Progenitor cell of endocrine pancreas (in vitro differentiated cells): ENCODE measurements at regions not wholly inside any gene's neighbourhood (a gene's known extent, or its start where the extent isn't known, plus 50 kb on each side); places are given as distances from the start of the nearest gene placed in this dataset.

ENCODE experiments used
- DNase-seq: peaks from one replicate; pipeline ENCODE4 v3.0.0; 2021; ENCODE audit warnings: low spot score; ENCODE audit not compliant: unreplicated experiment
- H3K27ac Mint-ChIP-seq: 2 replicates; pipeline ENCODE4 v1.8.0; 2021; ENCODE audit warnings: mild to moderate bottlenecking, moderate library complexity, mixed read lengths
- H3K27me3 Mint-ChIP-seq: 2 replicates; pipeline ENCODE4 v1.8.0; 2021; ENCODE audit warnings: mixed read lengths
- H3K36me3 Mint-ChIP-seq: 2 replicates; pipeline ENCODE4 v1.8.0; 2022; ENCODE audit warnings: mixed read lengths; ENCODE audit not compliant: insufficient read depth
- H3K4me1 Mint-ChIP-seq: 2 replicates; pipeline ENCODE4 v1.8.0; 2021; ENCODE audit warnings: low read depth, mixed read lengths
- H3K4me3 Mint-ChIP-seq: 2 replicates; pipeline ENCODE4 v1.8.0; 2021; ENCODE audit warnings: low read depth, mild to moderate bottlenecking, moderate library complexity, mixed read lengths
- H3K9me3 Mint-ChIP-seq: 2 replicates; pipeline ENCODE4 v1.8.0; 2021; ENCODE audit warnings: low read depth, mixed read lengths
- TF ChIP-seq, protein P1 (sequence below): fragments of 200-600 bp; sonication (generic); IDR thresholded peaks from one replicate; pipeline ENCODE4 v1.5.0; 2021; ENCODE audit warnings: antibody characterized with exemption, mild to moderate bottlenecking; ENCODE audit not compliant: unreplicated experiment

DNA sequence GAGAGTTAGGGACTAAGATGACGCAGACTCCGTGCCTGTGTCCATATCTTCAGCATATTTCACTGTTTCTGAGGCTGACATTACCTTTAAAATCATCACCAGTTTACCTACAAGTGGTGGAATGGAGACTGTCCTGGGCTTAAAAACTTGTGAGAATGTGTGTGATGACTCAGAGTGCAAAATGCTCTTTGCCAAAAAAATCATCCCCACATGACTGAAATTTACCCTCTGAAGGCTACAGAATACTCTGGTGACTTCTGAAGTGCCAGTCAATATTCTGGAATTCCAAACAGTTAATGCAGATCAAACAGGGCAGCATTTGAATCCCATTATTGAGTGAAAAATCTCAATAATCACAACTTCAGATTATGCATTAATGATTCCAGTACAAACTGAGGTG is 901.4 kb downstream of the EFNB2 start:
- no peak overlapping the region for H3K4me3 Mint-ChIP-seq
- no peak for DNase-seq
- H3K27me3 Mint-ChIP-seq: peaks cover 5% of the 10 kb centered on the region
- H3K36me3 Mint-ChIP-seq: no peaks in the 10 kb centered on the region
- H3K4me1 Mint-ChIP-seq: no peaks in the 10 kb centered on the region
- no peaks in the 10 kb centered on the region for H3K9me3 Mint-ChIP-seq
- no peak overlapping the region for H3K27ac Mint-ChIP-seq
- TF ChIP-seq, protein P1, sequence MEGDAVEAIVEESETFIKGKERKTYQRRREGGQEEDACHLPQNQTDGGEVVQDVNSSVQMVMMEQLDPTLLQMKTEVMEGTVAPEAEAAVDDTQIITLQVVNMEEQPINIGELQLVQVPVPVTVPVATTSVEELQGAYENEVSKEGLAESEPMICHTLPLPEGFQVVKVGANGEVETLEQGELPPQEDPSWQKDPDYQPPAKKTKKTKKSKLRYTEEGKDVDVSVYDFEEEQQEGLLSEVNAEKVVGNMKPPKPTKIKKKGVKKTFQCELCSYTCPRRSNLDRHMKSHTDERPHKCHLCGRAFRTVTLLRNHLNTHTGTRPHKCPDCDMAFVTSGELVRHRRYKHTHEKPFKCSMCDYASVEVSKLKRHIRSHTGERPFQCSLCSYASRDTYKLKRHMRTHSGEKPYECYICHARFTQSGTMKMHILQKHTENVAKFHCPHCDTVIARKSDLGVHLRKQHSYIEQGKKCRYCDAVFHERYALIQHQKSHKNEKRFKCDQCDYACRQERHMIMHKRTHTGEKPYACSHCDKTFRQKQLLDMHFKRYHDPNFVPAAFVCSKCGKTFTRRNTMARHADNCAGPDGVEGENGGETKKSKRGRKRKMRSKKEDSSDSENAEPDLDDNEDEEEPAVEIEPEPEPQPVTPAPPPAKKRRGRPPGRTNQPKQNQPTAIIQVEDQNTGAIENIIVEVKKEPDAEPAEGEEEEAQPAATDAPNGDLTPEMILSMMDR: no peak

DNA sequence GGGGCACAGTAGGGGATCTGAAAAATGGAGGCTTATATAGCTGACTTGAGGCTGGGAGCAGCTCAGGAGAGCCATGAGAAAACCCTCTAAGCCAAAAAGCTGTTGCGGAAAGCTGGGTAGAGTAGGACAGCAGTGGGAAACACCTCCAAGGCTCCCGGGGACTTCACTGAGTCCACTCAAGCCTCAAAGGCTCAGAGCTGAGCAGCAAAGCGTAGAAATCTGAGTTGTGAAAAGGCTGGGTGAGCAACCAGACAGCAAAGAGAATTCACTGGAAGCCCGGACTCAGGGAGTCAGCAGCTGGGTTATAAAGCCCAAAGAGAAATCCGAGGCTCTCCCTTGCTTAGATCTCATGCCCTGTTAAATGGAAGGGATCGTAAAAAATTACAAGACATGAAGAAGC is 905.0 kb downstream of the EFNB2 start:
- Mint-ChIP-seq H3K36me3 (no peaks in the 10 kb centered on the region), H3K4me1 (no peaks in the 10 kb centered on the region), H3K27ac (no peak overlapping the region), H3K9me3 (no peaks in the 10 kb centered on the region), H3K27me3 (peaks cover 7% of the 10 kb centered on the region), H3K4me3 (no peak overlapping the region)
- TF ChIP-seq, protein P1: no peak
- DNase-seq: no peak

DNA sequence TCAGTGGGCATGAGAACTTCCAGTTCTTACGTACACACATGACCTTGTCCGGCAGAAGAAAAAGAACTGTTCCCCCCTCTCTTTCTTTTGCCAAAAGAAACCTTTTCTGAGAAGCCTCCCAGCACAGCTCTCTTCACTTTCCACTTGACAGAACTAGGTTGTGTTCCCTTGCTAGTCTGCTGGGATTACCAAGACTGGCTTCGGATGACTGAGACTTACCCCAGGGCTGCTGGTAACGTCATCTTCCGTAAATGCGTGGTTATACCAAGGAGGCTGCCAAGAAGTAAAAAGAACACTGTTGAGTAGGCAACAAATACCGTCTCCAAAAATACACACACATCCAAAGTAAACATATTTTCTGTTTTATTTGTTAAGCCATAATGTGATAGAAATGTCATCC is 908.2 kb downstream of the EFNB2 start:
- DNase-seq: no peak
- Mint-ChIP-seq H3K4me3 (no peak overlapping the region), H3K9me3 (no peaks in the 10 kb centered on the region), H3K27me3 (peaks cover 7% of the 10 kb centered on the region), H3K36me3 (no peaks in the 10 kb centered on the region), H3K4me1 (no peaks in the 10 kb centered on the region), H3K27ac (no peak overlapping the region)
- TF ChIP-seq, protein P1: no peak

DNA sequence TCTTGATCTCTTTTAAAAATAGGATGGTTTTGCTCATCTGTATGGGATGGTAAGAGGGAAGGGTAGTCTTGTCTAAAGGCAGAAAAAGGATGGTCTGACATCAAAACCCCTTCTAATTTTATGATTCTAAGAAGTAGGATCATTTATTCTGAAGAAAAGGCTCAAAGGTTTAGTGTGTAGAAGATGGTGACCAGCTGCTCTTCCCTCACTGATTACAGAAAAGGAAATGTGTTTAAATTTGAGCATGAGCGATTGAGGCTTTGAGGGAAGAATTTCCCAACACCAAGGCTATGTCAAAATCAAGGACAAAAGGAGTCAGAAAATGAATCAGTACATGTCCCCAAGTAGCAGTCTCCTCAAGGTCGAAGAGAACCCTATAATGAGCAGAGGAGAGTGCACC is 909.8 kb downstream of the EFNB2 start:
- no peaks in the 10 kb centered on the region for H3K9me3 Mint-ChIP-seq
- H3K27ac Mint-ChIP-seq: no peak overlapping the region

DNA sequence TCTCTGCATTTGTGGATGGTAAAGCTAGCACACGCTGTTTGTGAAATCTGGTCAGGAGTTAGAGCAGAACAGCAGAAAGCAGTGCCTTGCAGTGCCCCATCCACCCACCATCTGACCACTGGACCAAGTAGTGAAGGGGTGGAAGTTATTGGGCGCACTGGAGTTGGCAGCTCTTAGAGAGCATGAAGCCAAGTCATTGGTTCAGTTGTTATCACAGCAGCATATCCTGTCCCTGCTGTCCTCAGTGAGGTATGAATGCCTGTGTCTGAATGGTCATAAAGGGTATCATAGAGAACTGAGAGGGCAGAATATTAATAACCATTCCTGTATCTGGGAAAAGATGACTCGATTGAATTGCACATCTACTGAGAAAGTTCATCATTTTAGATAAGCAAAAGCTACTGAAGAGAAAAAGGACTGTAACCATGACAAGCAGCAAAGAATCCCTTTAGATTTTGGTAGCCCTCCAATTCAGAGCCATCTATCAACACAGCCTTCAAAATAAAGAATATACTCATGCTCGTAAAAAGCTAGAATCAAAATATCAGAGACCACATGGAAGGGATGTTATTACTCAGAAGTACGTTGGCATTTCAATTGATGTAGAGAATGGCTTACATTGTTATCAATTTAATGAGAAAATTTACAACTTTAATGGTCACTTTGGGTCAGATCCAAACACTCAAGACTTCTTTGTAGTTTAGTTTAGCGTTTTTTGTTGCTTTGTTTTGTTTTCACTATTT is 919.0 kb downstream of the EFNB2 start:
- no peak overlapping the region for H3K27ac Mint-ChIP-seq

More for the DNA sequence above, 909.8 kb downstream of the EFNB2 start:
- Mint-ChIP-seq H3K4me3 (no peak overlapping the region), H3K27me3 (peaks cover 7% of the 10 kb centered on the region), H3K4me1 (no peaks in the 10 kb centered on the region), H3K36me3 (no peaks in the 10 kb centered on the region)
- TF ChIP-seq, protein P1: no peak
- DNase-seq: no peak

More for the DNA sequence above, 919.0 kb downstream of the EFNB2 start:
- peaks cover 4% of the 10 kb centered on the region for H3K9me3 Mint-ChIP-seq
- no peak for DNase-seq
- no peaks in the 10 kb centered on the region for H3K36me3 Mint-ChIP-seq
- TF ChIP-seq, protein P1: no peak
- H3K4me3 Mint-ChIP-seq: no peak overlapping the region
- H3K4me1 Mint-ChIP-seq: peaks cover 3% of the 10 kb centered on the region
- no peaks in the 10 kb centered on the region for H3K27me3 Mint-ChIP-seq
